K562 (cell line): ENCODE measurements at regions not wholly inside any gene's neighbourhood (a gene's known extent, or its start where the extent isn't known, plus 50 kb on each side); places are given as distances from the start of the nearest gene placed in this dataset.

ENCODE experiments used
- ELF4 ChIP-seq: fragments of 450-650 bp; formaldehyde crosslinking; IDR thresholded peaks from 2 replicates; pipeline ENCODE4 v1.4.0; 2022; ENCODE audit warnings: missing genetic modification characterization
- MAX ChIP-seq: sonication (generic); formaldehyde crosslinking; IDR thresholded peaks from 2 replicates; pipeline ENCODE4 v1.9.0; 2022; ENCODE audit warnings: mild to moderate bottlenecking, missing genetic modification reagents
- MTF1 ChIP-seq: fragments of 250-450 bp; sonication (Bioruptor Pico); IDR thresholded peaks from 2 replicates; pipeline ENCODE4 v1.9.0; 2021; ENCODE audit warnings: moderate library complexity, mild to moderate bottlenecking, inconsistent platforms, borderline replicate concordance
- POLR2A ChIP-seq: fragments of 450-650 bp; conservative IDR thresholded peaks from 2 replicates; pipeline ENCODE4 v1.6.1; 2016
- POLR2AphosphoS5 ChIP-seq: IDR thresholded peaks from 2 replicates; pipeline ENCODE4 v1.6.1; 2011; ENCODE audit warnings: mild to moderate bottlenecking, low read depth, low read length, moderate library complexity; ENCODE audit not compliant: control insufficient read depth, insufficient read depth
- PYGO2 ChIP-seq: fragments of 450-650 bp; IDR thresholded peaks from 2 replicates; pipeline ENCODE4 v1.6.1; 2016; ENCODE audit warnings: mild to moderate bottlenecking, missing genetic modification characterization, moderate library complexity, missing compliant biosample characterization
- REST ChIP-seq, 2 experiments: fragments of 450-650 bp; formaldehyde crosslinking in 1 of 2; IDR thresholded peaks; 2 replicates each; pipeline versions ENCODE4 v1.4.0 to v1.6.1; 2014 to 2020; ENCODE audit warnings: mild to moderate bottlenecking in 2 of 2, borderline replicate concordance in 1 of 2, low read depth in 1 of 2
- SMARCA5 ChIP-seq: fragments of 450-650 bp; IDR thresholded peaks from 2 replicates; pipeline ENCODE4 v1.6.1; 2016
- TAF1 ChIP-seq: IDR thresholded peaks from 2 replicates; pipeline ENCODE4 v1.6.1; 2011; ENCODE audit warnings: mild to moderate bottlenecking, low read length, moderate library complexity; ENCODE audit not compliant: insufficient read depth, control insufficient read depth, severe bottlenecking; ENCODE audit errors: extremely low read depth
- ZNF785 ChIP-seq: fragments of 250-450 bp; sonication (Bioruptor Pico); IDR thresholded peaks from 2 replicates; pipeline ENCODE4 v1.4.0; 2020; ENCODE audit warnings: mild to moderate bottlenecking
- TF ChIP-seq, protein P1 (sequence below), 3 experiments: IDR thresholded peaks in 2 of 3; conservative IDR thresholded peaks in 1 of 3; 2 replicates each; pipeline ENCODE4 v1.5.1; 2011 to 2012; ENCODE audit warnings: low read length in 3 of 3, mild to moderate bottlenecking in 3 of 3, control low read depth in 2 of 3, improper control_type of control experiment in 1 of 3, inconsistent platforms in 1 of 3, low read depth in 1 of 3, mixed read lengths in 1 of 3, moderate library complexity in 1 of 3; ENCODE audit not compliant: insufficient read depth in 2 of 3

DNA sequence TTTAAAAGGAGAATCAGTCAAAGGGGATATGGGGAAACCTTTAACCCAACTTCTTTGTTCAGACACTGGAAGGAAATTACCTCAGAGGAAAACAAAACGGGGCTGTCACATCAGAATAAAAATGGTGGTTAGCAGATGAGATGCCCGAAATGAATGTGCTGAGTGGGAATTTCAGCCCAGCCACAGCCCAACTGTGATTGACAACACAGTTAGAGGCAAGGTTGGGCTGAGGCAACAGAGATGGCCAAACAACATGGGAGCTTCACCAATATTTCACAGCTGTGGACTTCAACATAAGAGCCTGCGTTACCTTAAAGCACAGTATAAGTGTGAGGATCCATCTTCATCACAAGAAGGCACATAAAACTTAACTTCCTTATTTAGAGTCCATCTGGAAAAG, 133.5 kb upstream of the PTPRZ1 start:
- TF ChIP-seq ZNF785 (CRISPR knock-in tag): no peak
- TF ChIP-seq MAX (CRISPR knock-in tag): no peak
- no peak for TF ChIP-seq PYGO2
- no peak for TF ChIP-seq POLR2AphosphoS5
- TF ChIP-seq ELF4: no peak
- no peak for TF ChIP-seq POLR2A
- TF ChIP-seq, protein P1, sequence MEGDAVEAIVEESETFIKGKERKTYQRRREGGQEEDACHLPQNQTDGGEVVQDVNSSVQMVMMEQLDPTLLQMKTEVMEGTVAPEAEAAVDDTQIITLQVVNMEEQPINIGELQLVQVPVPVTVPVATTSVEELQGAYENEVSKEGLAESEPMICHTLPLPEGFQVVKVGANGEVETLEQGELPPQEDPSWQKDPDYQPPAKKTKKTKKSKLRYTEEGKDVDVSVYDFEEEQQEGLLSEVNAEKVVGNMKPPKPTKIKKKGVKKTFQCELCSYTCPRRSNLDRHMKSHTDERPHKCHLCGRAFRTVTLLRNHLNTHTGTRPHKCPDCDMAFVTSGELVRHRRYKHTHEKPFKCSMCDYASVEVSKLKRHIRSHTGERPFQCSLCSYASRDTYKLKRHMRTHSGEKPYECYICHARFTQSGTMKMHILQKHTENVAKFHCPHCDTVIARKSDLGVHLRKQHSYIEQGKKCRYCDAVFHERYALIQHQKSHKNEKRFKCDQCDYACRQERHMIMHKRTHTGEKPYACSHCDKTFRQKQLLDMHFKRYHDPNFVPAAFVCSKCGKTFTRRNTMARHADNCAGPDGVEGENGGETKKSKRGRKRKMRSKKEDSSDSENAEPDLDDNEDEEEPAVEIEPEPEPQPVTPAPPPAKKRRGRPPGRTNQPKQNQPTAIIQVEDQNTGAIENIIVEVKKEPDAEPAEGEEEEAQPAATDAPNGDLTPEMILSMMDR (IDR thresholded peaks at IDR 0.05 in 2 of 3, conservative IDR thresholded peaks at IDR 0.05 in 1 of 3; ENCODE audit: insufficient read depth in 2 of 3, low read depth in 1 of 3, low read length in 3 of 3): no peak
- no peak for TF ChIP-seq MTF1 (CRISPR knock-in tag)
- no peak for TF ChIP-seq TAF1
- no peak for TF ChIP-seq REST (IDR thresholded peaks at IDR 0.05; ENCODE audit: borderline replicate concordance)
- TF ChIP-seq REST (CRISPR knock-in tag; IDR thresholded peaks at IDR 0.05; ENCODE audit: low read depth): no peak
- no peak for TF ChIP-seq SMARCA5
